IgD-negative memory B cell (primary cell): ENCODE measurements at regions not wholly inside any gene's neighbourhood (a gene's known extent, or its start where the extent isn't known, plus 50 kb on each side); places are given as distances from the start of the nearest gene placed in this dataset.
"Not testable (repeated sequence)": the region's sequence is repeated elsewhere in the genome, so short reads cannot be mapped to it uniquely, and the experiment has no call there.

Experiments used
- H3K27ac Mint-ChIP-seq, 3 donors: one replicate each; pipeline ENCODE4 v1.8.0; 2020 to 2022; ENCODE audit warnings: mild to moderate bottlenecking in 3 of 3, mixed read lengths in 3 of 3, moderate library complexity in 1 of 3
- H3K27me3 Mint-ChIP-seq: one replicate; pipeline ENCODE4 v1.8.0; 2021; ENCODE audit warnings: mixed read lengths
- H3K36me3 Mint-ChIP-seq: one replicate; pipeline ENCODE4 v1.8.0; 2020; ENCODE audit warnings: mild to moderate bottlenecking, mixed read lengths
- H3K4me1 Mint-ChIP-seq, 3 donors: one replicate each; pipeline ENCODE4 v1.8.0; 2020 to 2022; ENCODE audit warnings: mixed read lengths in 3 of 3, mild to moderate bottlenecking in 1 of 3
- H3K4me3 Mint-ChIP-seq, 4 donors: one replicate each; pipeline ENCODE4 v1.8.0; 2020 to 2022; ENCODE audit warnings: mild to moderate bottlenecking in 4 of 4, mixed read lengths in 4 of 4, moderate library complexity in 3 of 4
- H3K9me3 Mint-ChIP-seq, 3 donors: one replicate each; pipeline ENCODE4 v1.8.0; 2020 to 2021; ENCODE audit warnings: mixed read lengths in 3 of 3, mild to moderate bottlenecking in 1 of 3

GRCh38 chr11:130979386-130979972 is 63.2 kb upstream of the SNX19 start:
- peaks cover 2% of the 10 kb centered on the region for H3K27me3 Mint-ChIP-seq
- H3K27ac Mint-ChIP-seq, result no peak overlapping the region
- H3K9me3 Mint-ChIP-seq, result peaks cover 2 to 7% (median 6%) of the 10 kb centered on the region in 3 donors
- H3K36me3 Mint-ChIP-seq, result no peaks in the 10 kb centered on the region
- no peaks in the 10 kb centered on the region for H3K4me1 Mint-ChIP-seq
- H3K4me3 Mint-ChIP-seq, result no peak overlapping the region

- no peak overlapping the region for H3K4me3 Mint-ChIP-seq
- H3K36me3 Mint-ChIP-seq, result no peaks in the 10 kb centered on the region
- H3K9me3 Mint-ChIP-seq, result peaks cover 2 to 6% (median 3%) of the 10 kb centered on the region in 3 donors
- H3K4me1 Mint-ChIP-seq, result no peaks in the 10 kb centered on the region
- H3K27ac Mint-ChIP-seq, result no peak overlapping the region
- peaks cover 2% of the 10 kb centered on the region for H3K27me3 Mint-ChIP-seq
These were observed 64.0 kb upstream of the SNX19 start for GRCh38 chr11:130980071-130980862.

- H3K27ac Mint-ChIP-seq, H3K4me3 Mint-ChIP-seq, H3K4me1 Mint-ChIP-seq, H3K36me3 Mint-ChIP-seq, H3K9me3 Mint-ChIP-seq, H3K27me3 Mint-ChIP-seq: not testable (repeated sequence)
These were observed 68.0 kb upstream of the SNX19 start for GRCh38 chr11:130984241-130984640.

- H3K9me3 Mint-ChIP-seq, result peaks cover 0 to 2% (median 0%) of the 10 kb centered on the region in 3 donors
These were observed 76.5 kb upstream of the SNX19 start for GRCh38 chr11:130992788-130993187.

GRCh38 chr11:130994043-130994442 is 77.8 kb upstream of the SNX19 start:
- Mint-ChIP-seq H3K27ac (no peak overlapping the region), H3K4me3 (no peak overlapping the region), H3K27me3 (no peaks in the 10 kb centered on the region), H3K4me1 (no peaks in the 10 kb centered on the region), H3K36me3 (no peaks in the 10 kb centered on the region), H3K9me3 (peaks cover 0 to 2% (median 2%) of the 10 kb centered on the region in 3 donors)

More at GRCh38 chr11:130992788-130993187, 76.5 kb upstream of the SNX19 start:
- H3K4me3 Mint-ChIP-seq, result no peak overlapping the region
- no peaks in the 10 kb centered on the region for H3K27me3 Mint-ChIP-seq
- H3K4me1 Mint-ChIP-seq, result no peaks in the 10 kb centered on the region
- H3K27ac Mint-ChIP-seq, result no peak overlapping the region
- no peaks in the 10 kb centered on the region for H3K36me3 Mint-ChIP-seq

GRCh38 chr11:130995266-130995665 is 79.0 kb upstream of the SNX19 start:
- H3K36me3 Mint-ChIP-seq, result no peaks in the 10 kb centered on the region
- H3K27me3 Mint-ChIP-seq, result no peaks in the 10 kb centered on the region
- no peak overlapping the region for H3K27ac Mint-ChIP-seq
- peaks cover 0 to 3% (median 0%) of the 10 kb centered on the region in 3 donors for H3K9me3 Mint-ChIP-seq
- H3K4me3 Mint-ChIP-seq, result no peak overlapping the region
- no peaks in the 10 kb centered on the region for H3K4me1 Mint-ChIP-seq

- H3K36me3 Mint-ChIP-seq, result no peaks in the 10 kb centered on the region
- H3K4me3 Mint-ChIP-seq, result no peak overlapping the region
- H3K27ac Mint-ChIP-seq, result no peak overlapping the region
- peaks cover 0 to 3% (median 0%) of the 10 kb centered on the region in 3 donors for H3K9me3 Mint-ChIP-seq
- H3K4me1 Mint-ChIP-seq, result no peaks in the 10 kb centered on the region
- H3K27me3 Mint-ChIP-seq, result no peaks in the 10 kb centered on the region
These were observed 81.0 kb upstream of the SNX19 start for GRCh38 chr11:130997278-130997677.

GRCh38 chr11:130999086-130999485 is 82.8 kb upstream of the SNX19 start:
- Mint-ChIP-seq H3K9me3 (peaks cover 0 to 3% (median 3%) of the 10 kb centered on the region in 3 donors), H3K27me3 (no peaks in the 10 kb centered on the region), H3K27ac (no peak overlapping the region), H3K4me1 (no peaks in the 10 kb centered on the region), H3K4me3 (no peak overlapping the region), H3K36me3 (no peaks in the 10 kb centered on the region)

- Mint-ChIP-seq H3K9me3 (peaks cover 0 to 3% (median 3%) of the 10 kb centered on the region in 3 donors), H3K36me3 (no peaks in the 10 kb centered on the region), H3K27ac (no peak overlapping the region), H3K4me3 (no peak overlapping the region), H3K27me3 (no peaks in the 10 kb centered on the region), H3K4me1 (no peaks in the 10 kb centered on the region)
These were observed 83.9 kb upstream of the SNX19 start for GRCh38 chr11:130999992-131000770.

GRCh38 chr11:131002145-131002544 is 85.9 kb upstream of the SNX19 start:
- no peaks in the 10 kb centered on the region for H3K4me1 Mint-ChIP-seq
- peaks cover 0 to 3% (median 3%) of the 10 kb centered on the region in 3 donors for H3K9me3 Mint-ChIP-seq
- no peak overlapping the region for H3K4me3 Mint-ChIP-seq
- no peaks in the 10 kb centered on the region for H3K36me3 Mint-ChIP-seq
- H3K27ac Mint-ChIP-seq, result no peak overlapping the region
- no peaks in the 10 kb centered on the region for H3K27me3 Mint-ChIP-seq

GRCh38 chr11:131005829-131006228 is 89.5 kb upstream of the SNX19 start:
- peaks cover 3% of the 10 kb centered on the region for H3K36me3 Mint-ChIP-seq

GRCh38 chr11:131025020-131025419 is 108.7 kb upstream of the SNX19 start:
- H3K36me3 Mint-ChIP-seq, result no peaks in the 10 kb centered on the region
- H3K27ac Mint-ChIP-seq, result no peak overlapping the region
- no peak overlapping the region for H3K4me3 Mint-ChIP-seq
- peaks cover 0 to 7% (median 0%) of the 10 kb centered on the region in 3 donors for H3K9me3 Mint-ChIP-seq
- peaks cover 0 to 2% (median 0%) of the 10 kb centered on the region in 3 donors for H3K4me1 Mint-ChIP-seq
- no peaks in the 10 kb centered on the region for H3K27me3 Mint-ChIP-seq

More at GRCh38 chr11:131005829-131006228, 89.5 kb upstream of the SNX19 start:
- no peaks in the 10 kb centered on the region for H3K4me1 Mint-ChIP-seq
- no peak overlapping the region for H3K4me3 Mint-ChIP-seq
- peaks cover 0 to 12% (median 9%) of the 10 kb centered on the region in 3 donors for H3K9me3 Mint-ChIP-seq
- no peak overlapping the region for H3K27ac Mint-ChIP-seq
- no peaks in the 10 kb centered on the region for H3K27me3 Mint-ChIP-seq

- Mint-ChIP-seq H3K27me3 (no peaks in the 10 kb centered on the region), H3K4me1 (peaks cover 0 to 2% (median 0%) of the 10 kb centered on the region in 3 donors), H3K4me3 (no peak overlapping the region), H3K27ac (no peak overlapping the region), H3K9me3 (peaks cover 0 to 7% (median 0%) of the 10 kb centered on the region in 3 donors), H3K36me3 (no peaks in the 10 kb centered on the region)
These were observed 109.3 kb upstream of the SNX19 start for GRCh38 chr11:131025421-131026125.

GRCh38 chr11:131027491-131027890 is 111.2 kb upstream of the SNX19 start:
- H3K4me1 Mint-ChIP-seq, result peaks cover 0 to 2% (median 0%) of the 10 kb centered on the region in 3 donors
- H3K9me3 Mint-ChIP-seq, result peaks cover 0 to 5% (median 0%) of the 10 kb centered on the region in 3 donors
- no peak overlapping the region for H3K27ac Mint-ChIP-seq
- H3K27me3 Mint-ChIP-seq, result no peaks in the 10 kb centered on the region
- no peaks in the 10 kb centered on the region for H3K36me3 Mint-ChIP-seq
- no peak overlapping the region for H3K4me3 Mint-ChIP-seq
